ENCODE measurements at regions not wholly inside any gene's neighbourhood (a gene's known extent, or its start where the extent isn't known, plus 50 kb on each side); places are given as distances from the start of the nearest gene placed in this dataset.
"Not testable (repeated sequence)": the region's sequence is repeated elsewhere in the genome, so short reads cannot be mapped to it uniquely, and the experiment has no call there.

DNA sequence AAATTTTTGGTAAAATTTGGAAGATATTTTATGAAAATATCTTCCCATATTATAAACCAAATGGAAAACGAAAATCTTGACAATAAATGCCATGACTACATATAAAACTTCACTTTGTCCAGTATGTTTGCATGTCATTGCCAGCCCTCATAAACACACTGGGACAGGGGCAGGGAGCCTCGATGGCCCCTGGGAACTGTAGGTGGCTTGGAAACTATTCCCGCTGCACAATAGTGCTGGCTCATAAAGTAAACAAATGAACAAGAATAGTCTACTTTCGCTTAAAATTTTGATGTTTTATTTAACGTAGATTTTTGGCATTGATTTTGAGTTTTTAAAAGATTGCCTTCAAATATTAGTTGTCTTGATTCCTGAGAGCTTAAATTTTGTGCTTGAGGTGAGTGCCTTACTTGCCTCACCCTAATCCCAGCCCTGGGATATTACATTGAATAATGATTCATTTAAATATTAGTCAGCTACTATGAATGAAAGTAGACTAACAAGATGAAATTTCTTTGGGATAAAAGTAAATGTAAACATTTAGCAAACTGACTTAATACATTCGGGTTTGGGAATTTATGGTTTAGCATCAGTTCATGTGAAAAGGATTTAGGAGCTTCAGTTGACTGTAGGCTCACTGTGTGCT, 74.0 kb upstream of the PKP2 start:
- TF ChIP-seq, protein P1, sequence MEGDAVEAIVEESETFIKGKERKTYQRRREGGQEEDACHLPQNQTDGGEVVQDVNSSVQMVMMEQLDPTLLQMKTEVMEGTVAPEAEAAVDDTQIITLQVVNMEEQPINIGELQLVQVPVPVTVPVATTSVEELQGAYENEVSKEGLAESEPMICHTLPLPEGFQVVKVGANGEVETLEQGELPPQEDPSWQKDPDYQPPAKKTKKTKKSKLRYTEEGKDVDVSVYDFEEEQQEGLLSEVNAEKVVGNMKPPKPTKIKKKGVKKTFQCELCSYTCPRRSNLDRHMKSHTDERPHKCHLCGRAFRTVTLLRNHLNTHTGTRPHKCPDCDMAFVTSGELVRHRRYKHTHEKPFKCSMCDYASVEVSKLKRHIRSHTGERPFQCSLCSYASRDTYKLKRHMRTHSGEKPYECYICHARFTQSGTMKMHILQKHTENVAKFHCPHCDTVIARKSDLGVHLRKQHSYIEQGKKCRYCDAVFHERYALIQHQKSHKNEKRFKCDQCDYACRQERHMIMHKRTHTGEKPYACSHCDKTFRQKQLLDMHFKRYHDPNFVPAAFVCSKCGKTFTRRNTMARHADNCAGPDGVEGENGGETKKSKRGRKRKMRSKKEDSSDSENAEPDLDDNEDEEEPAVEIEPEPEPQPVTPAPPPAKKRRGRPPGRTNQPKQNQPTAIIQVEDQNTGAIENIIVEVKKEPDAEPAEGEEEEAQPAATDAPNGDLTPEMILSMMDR (IDR thresholded peaks at IDR 0.05) = no peak
- TF ChIP-seq POLR2A (IDR thresholded peaks at IDR 0.05) = no peak
- DNase-seq = no peak
- H3K9me3 ChIP-seq = no peaks in the 10 kb centered on the region
- intact Hi-C loops (cut with DNase I) = no loop called here
- no peaks in the 10 kb centered on the region for H3K36me3 ChIP-seq
- peaks cover 0 to 27% (median 3%) of the 10 kb centered on the region in 3 donors for H3K4me1 ChIP-seq
- 27 to 43% methylated on average over 6 of the region's 6 CpGs for WGBS, 2 donors
- no peak overlapping the region for H3K4me3 ChIP-seq
- no peaks in the 10 kb centered on the region for H3K27me3 ChIP-seq
- H3K27ac ChIP-seq = no peak overlapping the region

- H3K36me3 ChIP-seq = no peaks in the 10 kb centered on the region
- no peaks in the 10 kb centered on the region for H3K27me3 ChIP-seq
- no peaks in the 10 kb centered on the region for H3K9me3 ChIP-seq
- 75 to 88% methylated on average over 9 of the region's 9 CpGs for WGBS, 2 donors
- peaks cover 0 to under 1% (median 0%) of the 10 kb centered on the region in 3 donors for H3K4me1 ChIP-seq
- intact Hi-C loops (cut with DNase I) = no loop called here
- DNase-seq = no peak
- no peak overlapping the region for H3K4me3 ChIP-seq
- TF ChIP-seq POLR2A (IDR thresholded peaks at IDR 0.05) = no peak
- TF ChIP-seq, protein P1 (IDR thresholded peaks at IDR 0.05) = no peak
- H3K27ac ChIP-seq = no peak overlapping the region
Measured at GRCh38 chr12:32964981-32965585, 68.5 kb upstream of the PKP2 start.

DNA sequence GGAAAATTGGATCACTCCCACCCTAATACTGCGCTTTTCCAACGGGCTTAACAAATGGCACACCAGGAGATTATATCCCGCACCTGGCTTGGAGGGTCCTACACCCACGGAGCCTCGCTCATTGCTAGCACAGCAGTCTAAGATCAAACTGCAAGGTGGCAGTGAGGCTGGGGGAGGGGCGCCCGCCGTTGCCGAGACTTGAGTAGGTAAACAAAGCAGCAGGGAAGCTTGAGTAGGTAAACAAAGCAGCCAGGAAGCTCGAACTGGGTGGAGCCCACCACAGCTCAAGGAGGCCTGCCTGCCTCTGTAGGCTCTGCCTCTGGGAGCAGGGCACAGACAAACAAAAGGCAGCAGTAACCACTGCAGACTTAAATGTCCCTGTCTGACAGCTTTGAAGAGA, 59.8 kb upstream of the PKP2 start:
- H3K36me3 ChIP-seq; H3K27me3 ChIP-seq; H3K4me1 ChIP-seq; H3K4me3 ChIP-seq; DNase-seq; intact Hi-C loops (cut with DNase I); H3K27ac ChIP-seq; H3K9me3 ChIP-seq: not testable (repeated sequence)
- WGBS, 2 donors = 44 to 86% methylated on average over 4 of the region's 10 CpGs

- Histone ChIP-seq H3K27ac (no peak overlapping the region), H3K36me3 (no peaks in the 10 kb centered on the region), H3K4me3 (no peak overlapping the region), H3K27me3 (no peaks in the 10 kb centered on the region), H3K9me3 (peaks cover 0 to 9% (median 0%) of the 10 kb centered on the region in 3 donors), H3K4me1 (no peaks in the 10 kb centered on the region)
- no peak for DNase-seq
- intact Hi-C loops (cut with DNase I) = no loop called here
- WGBS, 2 donors = 49 to 71% methylated on average over 3 of the region's 3 CpGs
- TF ChIP-seq POLR2A (IDR thresholded peaks at IDR 0.05) = no peak
- TF ChIP-seq, protein P1 (IDR thresholded peaks at IDR 0.05) = no peak
Measured at GRCh38 chr12:32952681-32953080, 56.1 kb upstream of the PKP2 start.

- no peak for DNase-seq
- intact Hi-C loops (cut with DNase I) = no loop called here
- 64 to 91% methylated on average over 3 of the region's 3 CpGs for WGBS, 2 donors
- no peak for TF ChIP-seq POLR2A (IDR thresholded peaks at IDR 0.05)
- TF ChIP-seq, protein P1 (IDR thresholded peaks at IDR 0.05) = no peak
- Histone ChIP-seq H3K36me3 (no peaks in the 10 kb centered on the region), H3K27ac (no peak overlapping the region), H3K4me1 (no peaks in the 10 kb centered on the region), H3K4me3 (no peak overlapping the region), H3K27me3 (no peaks in the 10 kb centered on the region), H3K9me3 (no peaks in the 10 kb centered on the region)
Measured at GRCh38 chr12:32949815-32950214, 53.2 kb upstream of the PKP2 start.

Data from esophagus squamous epithelium (tissue), 5 donors.